Tibial nerve (tissue), 4 donors: ENCODE measurements at regions not wholly inside any gene's neighbourhood (a gene's known extent, or its start where the extent isn't known, plus 50 kb on each side); places are given as distances from the start of the nearest gene placed in this dataset.
"Not testable (repeated sequence)": the region's sequence is repeated elsewhere in the genome, so short reads cannot be mapped to it uniquely, and the experiment has no call there.

Experiments
- DNase-seq, 2 donors: peaks; one replicate each; pipeline ENCODE4 v3.0.0-alpha.2; 2019; ENCODE audit warnings: low spot score in 2 of 2
- H3K27ac ChIP-seq, 4 donors: fragments of 200-600 bp; sonication (generic) in 3 of 4; one replicate each; pipeline ENCODE4 v1.5.1; 2017 to 2019; ENCODE audit warnings: mild to moderate bottlenecking in 1 of 4
- H3K27me3 ChIP-seq, 2 donors: fragments of 200-600 bp; sonication (generic) in 1 of 2; one replicate each; pipeline versions ENCODE4 v1.5.1 to v1.6.0; 2017 to 2019
- H3K36me3 ChIP-seq, 3 donors: fragments of 200-600 bp; sonication (generic); one replicate each; pipeline ENCODE4 v1.5.1; 2018 to 2019
- H3K4me1 ChIP-seq, 4 donors: fragments of 200-600 bp; sonication (generic) in 3 of 4; one replicate each; pipeline ENCODE4 v1.5.1; 2017 to 2019
- H3K4me3 ChIP-seq, 4 donors: fragments of 200-600 bp; sonication (generic) in 3 of 4; one replicate each; pipeline ENCODE4 v1.5.1; 2017 to 2019; ENCODE audit warnings: mild to moderate bottlenecking in 1 of 4, moderate library complexity in 1 of 4
- H3K9me3 ChIP-seq, 4 donors: fragments of 200-600 bp; sonication (generic) in 3 of 4; one replicate each; pipeline ENCODE4 v1.5.1; 2017 to 2019
- EP300 ChIP-seq, 2 donors: sonication (generic); formaldehyde crosslinking; IDR thresholded peaks; one replicate each; pipeline ENCODE4 v1.6.1; 2017; ENCODE audit warnings: antibody characterized with exemption in 2 of 2, mild to moderate bottlenecking in 1 of 2
- POLR2A ChIP-seq, 2 donors: fragments of 450-650 bp; IDR thresholded peaks; one replicate each; pipeline ENCODE4 v1.6.1; 2017; ENCODE audit warnings: antibody characterized with exemption in 2 of 2, mild to moderate bottlenecking in 2 of 2, moderate library complexity in 2 of 2
- WGBS, 2 donors: methylation state at CpG; one replicate each; pipeline ENCODE4 v1.1.5; 2018; 5-methylcytosine and 5-hydroxymethylcytosine counted together
- TF ChIP-seq, protein P1 (sequence below), 5 experiments: fragments of 200-600 bp in 3 of 5; fragments of 450-650 bp in 2 of 5; sonication (generic) in 3 of 5; IDR thresholded peaks; one replicate each; pipeline ENCODE4 v1.5.1; 2016 to 2019; ENCODE audit warnings: antibody characterized with exemption in 5 of 5, mild to moderate bottlenecking in 3 of 5, moderate library complexity in 2 of 5

DNA sequence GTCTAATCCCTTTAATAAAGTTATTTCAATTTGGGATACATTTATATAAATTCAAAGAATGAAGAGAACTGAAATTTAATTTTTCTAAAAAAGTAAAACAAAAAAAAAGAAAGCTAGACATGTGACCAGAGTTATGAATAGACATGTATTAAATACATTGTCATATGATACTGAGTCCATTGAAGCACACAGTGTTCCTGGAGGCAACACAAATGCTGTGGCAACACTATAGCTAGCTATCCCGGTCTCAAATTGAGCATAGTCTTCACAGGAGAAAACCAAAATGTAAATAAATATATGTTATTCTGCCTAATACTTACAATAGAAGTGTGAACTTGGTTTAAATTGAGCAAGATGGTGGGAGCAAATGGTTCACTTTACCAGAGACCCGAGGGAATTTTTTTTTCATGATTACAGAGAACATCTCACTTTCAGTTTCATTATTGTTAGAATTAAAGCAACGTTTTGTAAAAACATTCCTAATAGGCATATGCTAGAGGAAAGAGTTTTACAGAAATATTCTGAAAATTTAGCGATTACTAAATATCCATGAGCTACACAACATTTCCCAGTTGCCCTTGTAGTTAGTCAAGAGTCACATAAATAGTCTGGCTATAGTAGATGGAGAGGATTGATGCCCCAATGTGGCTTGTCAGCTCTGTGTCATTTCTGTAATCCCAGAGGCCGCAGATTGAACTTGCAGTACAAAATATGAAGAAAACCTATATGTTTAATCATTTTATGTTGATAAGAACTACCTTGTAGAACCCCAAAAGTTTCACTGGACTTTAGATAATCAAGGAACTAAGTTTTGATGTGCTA is 775.7 kb upstream of the SPRY2 start:
- Histone ChIP-seq H3K4me1 (no peaks in the 10 kb centered on the region), H3K27me3 (no peaks in the 10 kb centered on the region), H3K4me3 (no peak overlapping the region), H3K9me3 (no peaks in the 10 kb centered on the region), H3K27ac (no peak overlapping the region), H3K36me3 (no peaks in the 10 kb centered on the region)
- 77 to 81% methylated on average over 5 of the region's 5 CpGs for WGBS, 2 donors
- TF ChIP-seq POLR2A (IDR thresholded peaks at IDR 0.05) (no peak), EP300 (IDR thresholded peaks at IDR 0.05) (no peak)
- TF ChIP-seq, protein P1, sequence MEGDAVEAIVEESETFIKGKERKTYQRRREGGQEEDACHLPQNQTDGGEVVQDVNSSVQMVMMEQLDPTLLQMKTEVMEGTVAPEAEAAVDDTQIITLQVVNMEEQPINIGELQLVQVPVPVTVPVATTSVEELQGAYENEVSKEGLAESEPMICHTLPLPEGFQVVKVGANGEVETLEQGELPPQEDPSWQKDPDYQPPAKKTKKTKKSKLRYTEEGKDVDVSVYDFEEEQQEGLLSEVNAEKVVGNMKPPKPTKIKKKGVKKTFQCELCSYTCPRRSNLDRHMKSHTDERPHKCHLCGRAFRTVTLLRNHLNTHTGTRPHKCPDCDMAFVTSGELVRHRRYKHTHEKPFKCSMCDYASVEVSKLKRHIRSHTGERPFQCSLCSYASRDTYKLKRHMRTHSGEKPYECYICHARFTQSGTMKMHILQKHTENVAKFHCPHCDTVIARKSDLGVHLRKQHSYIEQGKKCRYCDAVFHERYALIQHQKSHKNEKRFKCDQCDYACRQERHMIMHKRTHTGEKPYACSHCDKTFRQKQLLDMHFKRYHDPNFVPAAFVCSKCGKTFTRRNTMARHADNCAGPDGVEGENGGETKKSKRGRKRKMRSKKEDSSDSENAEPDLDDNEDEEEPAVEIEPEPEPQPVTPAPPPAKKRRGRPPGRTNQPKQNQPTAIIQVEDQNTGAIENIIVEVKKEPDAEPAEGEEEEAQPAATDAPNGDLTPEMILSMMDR (IDR thresholded peaks at IDR 0.05) = no peak
- DNase-seq = no peak

DNA sequence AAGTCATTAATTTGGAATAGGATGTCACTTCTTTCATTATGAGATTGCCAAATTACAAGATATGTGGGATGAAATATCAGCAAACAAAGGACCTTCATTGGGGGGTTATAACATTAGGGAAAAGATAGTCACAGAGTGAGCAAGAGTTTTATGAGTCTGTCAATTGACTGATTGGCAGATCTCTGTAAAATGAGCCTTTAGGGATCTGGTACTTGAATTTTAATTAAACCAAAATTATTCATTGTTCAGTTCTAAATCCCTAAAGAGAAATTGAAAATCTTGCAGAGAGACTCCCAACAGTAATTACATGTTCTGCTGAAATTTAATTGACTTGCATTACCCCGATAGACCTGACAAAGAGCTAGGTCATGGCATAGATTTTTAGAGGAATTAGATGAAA is 768.1 kb upstream of the SPRY2 start:
- no peaks in the 10 kb centered on the region for H3K27me3 ChIP-seq
- H3K9me3 ChIP-seq = no peaks in the 10 kb centered on the region
- TF ChIP-seq, protein P1 (IDR thresholded peaks at IDR 0.05) = no peak
- TF ChIP-seq EP300 (IDR thresholded peaks at IDR 0.05) = no peak
- no peak for TF ChIP-seq POLR2A (IDR thresholded peaks at IDR 0.05)
- H3K4me3 ChIP-seq = no peak overlapping the region
- H3K27ac ChIP-seq = no peak overlapping the region
- H3K36me3 ChIP-seq = no peaks in the 10 kb centered on the region
- no peak for DNase-seq
- H3K4me1 ChIP-seq = no peaks in the 10 kb centered on the region
- WGBS, 2 donors = 59 to 73% methylated on average over 1 of the region's 1 CpG

DNA sequence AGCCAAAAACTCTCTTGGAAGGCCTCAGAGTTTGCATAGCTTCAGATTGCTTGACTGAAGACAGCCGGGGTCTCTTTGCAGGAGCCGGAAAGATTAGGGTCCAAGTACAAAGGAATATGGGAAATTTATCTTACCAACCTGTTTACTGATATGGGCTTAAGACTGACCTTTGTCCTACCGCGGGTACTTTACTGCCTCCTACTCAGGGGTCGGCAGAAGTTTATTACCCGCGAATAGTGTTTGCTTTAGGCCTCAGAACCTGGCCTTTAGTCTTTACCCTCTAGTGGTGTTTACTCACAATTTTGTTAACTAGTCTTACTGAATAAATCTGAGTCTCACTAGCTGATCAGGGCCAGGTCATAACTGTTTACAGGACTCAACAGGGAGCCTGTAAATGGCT is 765.4 kb upstream of the SPRY2 start:
- no peak for DNase-seq
- H3K36me3 ChIP-seq = no peaks in the 10 kb centered on the region
- 65 to 75% methylated on average over 7 of the region's 7 CpGs for WGBS, 2 donors
- H3K4me1 ChIP-seq = no peaks in the 10 kb centered on the region
- TF ChIP-seq EP300 (IDR thresholded peaks at IDR 0.05) (no peak), POLR2A (IDR thresholded peaks at IDR 0.05) (no peak)
- TF ChIP-seq, protein P1 (IDR thresholded peaks at IDR 0.05) = no peak
- no peaks in the 10 kb centered on the region for H3K27me3 ChIP-seq
- no peak overlapping the region for H3K4me3 ChIP-seq
- no peaks in the 10 kb centered on the region for H3K9me3 ChIP-seq
- H3K27ac ChIP-seq = no peak overlapping the region

DNA sequence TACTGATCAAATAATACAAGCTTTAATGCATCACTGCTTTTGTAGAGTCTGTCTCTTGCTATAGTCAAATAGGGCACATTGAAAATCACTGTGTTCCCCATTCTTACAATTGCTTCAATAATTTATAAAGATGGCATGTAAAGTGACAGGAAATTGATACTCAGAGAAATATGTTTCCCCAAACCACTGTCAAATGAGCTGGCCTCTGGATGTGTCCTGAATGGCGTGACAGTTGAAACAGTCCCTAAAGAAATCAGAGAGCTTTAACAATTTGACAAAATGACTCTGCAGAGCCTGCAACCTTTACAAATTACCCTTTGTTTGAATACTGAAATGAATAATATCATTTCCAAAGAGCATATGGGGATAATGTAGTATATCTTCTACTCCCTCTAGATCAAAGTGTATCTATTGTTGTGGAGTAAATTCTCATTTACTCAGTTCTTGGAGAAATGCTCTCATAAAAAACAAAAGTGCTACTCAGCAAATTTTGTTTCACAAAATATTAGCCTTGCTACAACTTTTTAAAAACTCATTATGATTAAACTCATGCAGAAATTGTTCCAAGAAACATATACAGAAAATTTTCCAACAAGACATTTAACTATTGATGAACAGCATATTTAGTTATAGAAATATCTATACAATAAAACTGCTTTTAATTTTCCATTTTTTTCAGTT is 763.2 kb upstream of the SPRY2 start:
- Histone ChIP-seq H3K27ac (no peak overlapping the region), H3K4me3 (no peak overlapping the region), H3K36me3 (no peaks in the 10 kb centered on the region), H3K4me1 (no peaks in the 10 kb centered on the region), H3K27me3 (no peaks in the 10 kb centered on the region), H3K9me3 (no peaks in the 10 kb centered on the region)
- 52 to 62% methylated on average over 1 of the region's 1 CpG for WGBS, 2 donors
- DNase-seq = no peak
- TF ChIP-seq, protein P1 (IDR thresholded peaks at IDR 0.05) = no peak
- TF ChIP-seq EP300 (IDR thresholded peaks at IDR 0.05) (no peak), POLR2A (IDR thresholded peaks at IDR 0.05) (no peak)

DNA sequence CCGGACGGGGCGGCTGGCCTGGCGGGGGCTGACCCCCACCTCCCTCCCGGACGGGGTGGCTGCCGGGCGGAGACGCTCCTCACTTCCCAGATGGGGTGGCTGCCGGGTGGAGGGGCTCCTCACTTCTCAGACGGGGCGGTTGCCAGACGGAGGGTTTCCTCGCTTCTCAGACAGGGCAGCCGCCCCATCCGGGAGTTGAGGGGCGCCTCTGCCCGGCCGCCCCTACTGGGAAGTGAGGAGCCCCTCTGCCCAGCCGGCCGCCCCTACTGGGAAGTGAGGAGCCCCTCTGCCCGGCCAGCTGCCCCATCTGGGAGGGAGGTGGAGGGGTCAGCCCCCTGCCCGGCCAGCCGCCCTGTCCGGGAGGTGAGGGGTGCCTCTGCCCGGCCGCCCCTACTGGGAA is 761.1 kb upstream of the SPRY2 start:
- H3K27ac ChIP-seq, H3K9me3 ChIP-seq, H3K4me1 ChIP-seq, DNase-seq, H3K4me3 ChIP-seq, H3K36me3 ChIP-seq, H3K27me3 ChIP-seq: not testable (repeated sequence)
- WGBS, 2 donors = 95 to 96% methylated on average over 20 of the region's 27 CpGs
